GM12875 (cell line): ENCODE measurements at regions not wholly inside any gene's neighbourhood (a gene's known extent, or its start where the extent isn't known, plus 50 kb on each side); places are given as distances from the start of the nearest gene placed in this dataset.

Experiments
- H3K4me3 ChIP-seq: one replicate; pipeline ENCODE4 v1.5.1; 2011; ENCODE audit warnings: low read depth, low read length, control low read depth
- TF ChIP-seq, protein P1 (sequence below): IDR thresholded peaks from 2 replicates; pipeline ENCODE4 v1.5.1; 2011; ENCODE audit warnings: low read depth, mild to moderate bottlenecking, control low read depth, inconsistent platforms, low read length, moderate library complexity, borderline replicate concordance; ENCODE audit not compliant: insufficient read depth

DNA sequence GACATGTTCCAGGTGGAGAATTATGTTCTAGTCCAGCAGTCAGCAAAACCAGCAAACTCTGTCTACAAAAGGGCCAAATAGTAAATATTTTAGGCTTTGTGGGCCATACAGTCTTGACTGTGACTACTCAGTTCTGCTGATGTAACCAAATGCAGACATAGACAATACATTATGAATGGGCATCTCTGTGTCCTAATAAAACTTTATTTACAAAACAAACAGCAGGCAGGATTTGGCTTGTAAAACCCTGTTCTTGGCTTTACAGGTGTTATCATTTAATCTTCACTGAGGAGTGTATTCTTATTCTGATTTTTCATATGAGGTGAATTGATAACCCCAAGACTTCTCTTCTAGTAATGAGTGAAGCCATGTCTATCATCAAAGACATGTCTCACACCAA, 278.6 kb downstream of the DUSP6 start:
- TF ChIP-seq, protein P1, sequence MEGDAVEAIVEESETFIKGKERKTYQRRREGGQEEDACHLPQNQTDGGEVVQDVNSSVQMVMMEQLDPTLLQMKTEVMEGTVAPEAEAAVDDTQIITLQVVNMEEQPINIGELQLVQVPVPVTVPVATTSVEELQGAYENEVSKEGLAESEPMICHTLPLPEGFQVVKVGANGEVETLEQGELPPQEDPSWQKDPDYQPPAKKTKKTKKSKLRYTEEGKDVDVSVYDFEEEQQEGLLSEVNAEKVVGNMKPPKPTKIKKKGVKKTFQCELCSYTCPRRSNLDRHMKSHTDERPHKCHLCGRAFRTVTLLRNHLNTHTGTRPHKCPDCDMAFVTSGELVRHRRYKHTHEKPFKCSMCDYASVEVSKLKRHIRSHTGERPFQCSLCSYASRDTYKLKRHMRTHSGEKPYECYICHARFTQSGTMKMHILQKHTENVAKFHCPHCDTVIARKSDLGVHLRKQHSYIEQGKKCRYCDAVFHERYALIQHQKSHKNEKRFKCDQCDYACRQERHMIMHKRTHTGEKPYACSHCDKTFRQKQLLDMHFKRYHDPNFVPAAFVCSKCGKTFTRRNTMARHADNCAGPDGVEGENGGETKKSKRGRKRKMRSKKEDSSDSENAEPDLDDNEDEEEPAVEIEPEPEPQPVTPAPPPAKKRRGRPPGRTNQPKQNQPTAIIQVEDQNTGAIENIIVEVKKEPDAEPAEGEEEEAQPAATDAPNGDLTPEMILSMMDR: no peak
- no peak overlapping the region for H3K4me3 ChIP-seq

DNA sequence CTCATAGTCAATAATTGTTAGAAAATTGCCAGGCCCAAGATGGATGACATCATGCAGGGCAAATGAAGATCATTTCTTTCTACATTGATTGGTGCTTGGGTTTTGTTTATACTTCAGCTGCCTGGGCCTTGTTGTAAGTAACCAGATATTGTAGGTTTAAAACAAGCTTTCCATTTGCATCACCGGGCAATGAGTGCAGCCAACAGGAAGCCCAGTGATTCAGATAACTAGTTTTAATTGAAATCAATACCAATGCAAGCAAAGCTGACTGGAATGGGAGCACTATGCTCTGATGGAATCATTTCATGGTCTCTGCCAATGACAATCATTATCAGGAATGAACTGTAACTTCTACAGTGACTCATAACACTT, 279.3 kb downstream of the DUSP6 start:
- H3K4me3 ChIP-seq: no peak overlapping the region
- TF ChIP-seq, protein P1: no peak

DNA sequence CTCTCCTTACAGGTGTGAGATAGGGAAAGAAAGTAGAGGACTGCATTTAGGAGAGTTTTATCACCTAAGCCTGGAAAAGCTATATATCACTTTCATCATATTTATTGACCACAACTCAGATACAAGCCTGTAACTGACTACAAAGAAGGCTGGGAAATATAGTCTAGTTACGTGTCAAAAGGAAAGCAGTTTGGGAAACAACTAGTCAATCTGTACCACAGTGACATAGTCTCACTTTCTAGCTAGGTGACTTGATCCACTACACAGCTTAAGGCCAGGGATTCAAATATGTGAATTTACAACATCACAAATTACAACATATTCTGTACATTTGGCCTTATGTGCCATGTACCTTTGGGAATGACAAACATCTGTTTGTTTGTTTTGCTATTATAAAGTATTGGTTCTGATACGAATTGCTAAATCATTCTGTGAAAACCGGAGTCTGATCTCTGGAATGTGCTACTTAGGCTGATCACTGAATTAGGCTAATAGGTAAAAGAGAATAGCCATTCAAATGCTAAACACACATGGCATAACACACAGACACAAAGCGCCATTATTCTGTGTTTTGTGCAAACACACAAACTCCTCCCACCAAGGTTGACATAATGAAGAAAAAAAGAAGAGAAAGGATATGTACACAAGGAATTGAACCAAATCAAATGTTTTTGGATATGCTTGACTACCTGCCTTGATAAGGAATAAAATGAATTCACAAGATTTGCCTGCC, 279.8 kb downstream of the DUSP6 start:
- TF ChIP-seq, protein P1: no peak

DNA sequence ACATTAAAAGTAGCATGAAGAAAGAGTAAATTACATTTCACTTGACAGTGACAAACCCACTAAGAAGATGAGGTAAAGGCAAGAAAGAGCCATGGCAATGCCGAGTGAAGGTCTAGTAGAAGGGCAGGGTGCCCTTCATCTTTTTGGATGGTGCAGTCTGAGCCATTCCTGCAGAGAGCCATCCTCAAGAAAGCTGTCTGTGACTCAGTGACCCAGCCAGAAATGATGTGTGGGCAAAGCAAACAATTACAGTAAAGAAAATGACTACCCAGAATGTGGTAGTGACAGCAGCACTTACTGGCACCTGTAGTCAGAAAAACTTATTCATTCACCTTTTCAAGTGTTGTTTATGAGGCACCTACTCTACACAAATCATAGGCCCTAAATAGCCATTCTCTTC, 281.7 kb downstream of the DUSP6 start:
- no peak overlapping the region for H3K4me3 ChIP-seq
- TF ChIP-seq, protein P1: no peak

More for the DNA sequence above, 279.8 kb downstream of the DUSP6 start:
- H3K4me3 ChIP-seq: no peak overlapping the region

DNA sequence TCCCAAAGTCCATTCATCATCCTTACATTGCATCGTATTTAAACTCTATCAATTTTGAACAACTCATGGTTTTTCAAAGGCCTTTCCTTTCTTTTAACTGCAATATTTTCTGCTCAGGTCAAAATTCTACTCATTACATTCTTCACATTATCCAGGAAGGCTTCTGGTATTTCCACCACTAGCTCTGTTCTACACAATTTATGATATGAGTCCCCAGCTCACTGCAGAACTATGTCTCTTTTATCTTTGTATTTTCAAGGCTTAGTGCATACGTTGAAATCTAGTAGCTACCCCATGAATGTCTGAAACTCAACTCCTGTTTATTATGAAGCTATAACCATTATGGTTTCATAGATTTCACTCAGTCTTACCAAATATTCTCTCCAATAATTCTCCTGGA, 282.9 kb downstream of the DUSP6 start:
- H3K4me3 ChIP-seq: no peak overlapping the region
- TF ChIP-seq, protein P1: no peak

DNA sequence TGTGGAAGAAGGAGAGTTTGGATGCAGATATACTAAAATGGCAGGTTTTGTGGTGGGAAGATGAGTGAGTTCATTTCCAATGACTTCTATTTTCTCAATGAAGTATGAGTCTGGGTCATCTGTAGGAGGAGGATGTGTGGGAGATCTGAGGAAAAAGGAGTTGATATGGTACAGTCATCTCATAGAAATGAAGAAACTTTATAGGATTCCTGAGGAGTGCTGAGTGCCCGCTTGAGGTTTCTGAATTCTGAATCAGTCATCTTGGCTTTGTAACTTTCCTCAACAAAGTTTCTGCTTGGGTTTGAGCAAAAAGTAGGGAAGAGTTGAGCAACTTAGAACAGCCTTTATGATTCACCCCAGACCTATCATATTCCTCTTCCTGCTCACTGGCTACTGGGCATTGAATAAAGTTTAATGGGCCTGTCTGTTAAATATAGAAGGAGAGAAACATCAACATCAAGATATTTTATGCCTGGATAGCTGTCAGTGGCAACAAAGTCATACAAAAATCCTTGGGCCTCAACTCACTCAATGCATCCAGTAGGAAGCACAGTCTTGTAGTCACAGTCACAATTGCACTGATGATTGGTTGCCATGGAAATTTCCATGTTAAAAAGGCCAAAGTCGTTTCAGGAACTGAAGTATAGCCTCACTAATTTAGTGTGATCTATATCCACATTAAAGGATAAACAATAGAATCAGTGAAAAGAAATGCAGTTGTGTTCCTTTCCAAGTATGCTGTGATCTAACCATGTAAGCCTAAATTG, 284.7 kb downstream of the DUSP6 start:
- TF ChIP-seq, protein P1: no peak
- H3K4me3 ChIP-seq: no peak overlapping the region

DNA sequence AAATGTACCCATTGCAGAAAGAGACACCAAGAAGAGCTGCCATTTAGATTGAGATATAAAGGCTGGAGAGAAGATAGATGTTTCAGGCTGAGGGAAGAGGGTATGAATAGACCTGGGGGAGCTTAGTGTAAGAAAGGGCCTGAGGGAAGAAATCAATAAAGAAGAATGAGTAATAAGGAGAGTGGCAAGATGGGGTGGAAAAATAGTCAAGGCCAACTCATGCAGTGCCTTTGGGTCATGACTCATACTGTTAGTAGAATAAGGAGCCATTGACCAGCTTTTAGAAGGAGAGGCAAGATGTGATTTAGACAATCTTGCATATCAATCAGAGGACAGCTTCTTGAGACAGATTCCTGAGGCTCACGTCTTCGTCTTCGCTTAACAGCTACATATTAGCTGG, 287.5 kb downstream of the DUSP6 start:
- no peak overlapping the region for H3K4me3 ChIP-seq
- TF ChIP-seq, protein P1: no peak
